HCEC 1CT (cell line): ENCODE measurements at regions not wholly inside any gene's neighbourhood (a gene's known extent, or its start where the extent isn't known, plus 50 kb on each side); places are given as distances from the start of the nearest gene placed in this dataset.

ENCODE experiments used
- DNase-seq: peaks from one replicate; pipeline ENCODE4 v3.0.0-alpha.2; 2017

DNA sequence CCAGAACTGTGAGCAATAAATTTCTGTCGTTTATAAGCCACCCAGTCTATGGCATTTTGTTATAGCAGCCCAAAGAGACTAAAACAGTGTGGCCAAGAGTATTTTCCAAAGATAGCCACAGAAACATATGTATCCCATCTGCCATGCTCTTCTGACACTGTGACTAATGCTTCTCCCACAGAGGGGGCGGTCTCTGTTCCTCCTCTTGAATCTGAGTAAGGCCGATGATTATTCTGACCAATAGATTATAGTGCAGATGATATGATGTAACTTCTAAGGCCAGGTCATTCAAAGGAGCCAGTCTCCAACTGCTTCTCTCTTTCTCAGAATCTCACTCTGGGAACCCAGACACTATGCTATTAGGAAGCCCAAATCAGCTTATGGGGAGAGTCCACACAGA, 570.7 kb downstream of the BCOR start:
- DNase-seq: peak; percentile 22

DNA sequence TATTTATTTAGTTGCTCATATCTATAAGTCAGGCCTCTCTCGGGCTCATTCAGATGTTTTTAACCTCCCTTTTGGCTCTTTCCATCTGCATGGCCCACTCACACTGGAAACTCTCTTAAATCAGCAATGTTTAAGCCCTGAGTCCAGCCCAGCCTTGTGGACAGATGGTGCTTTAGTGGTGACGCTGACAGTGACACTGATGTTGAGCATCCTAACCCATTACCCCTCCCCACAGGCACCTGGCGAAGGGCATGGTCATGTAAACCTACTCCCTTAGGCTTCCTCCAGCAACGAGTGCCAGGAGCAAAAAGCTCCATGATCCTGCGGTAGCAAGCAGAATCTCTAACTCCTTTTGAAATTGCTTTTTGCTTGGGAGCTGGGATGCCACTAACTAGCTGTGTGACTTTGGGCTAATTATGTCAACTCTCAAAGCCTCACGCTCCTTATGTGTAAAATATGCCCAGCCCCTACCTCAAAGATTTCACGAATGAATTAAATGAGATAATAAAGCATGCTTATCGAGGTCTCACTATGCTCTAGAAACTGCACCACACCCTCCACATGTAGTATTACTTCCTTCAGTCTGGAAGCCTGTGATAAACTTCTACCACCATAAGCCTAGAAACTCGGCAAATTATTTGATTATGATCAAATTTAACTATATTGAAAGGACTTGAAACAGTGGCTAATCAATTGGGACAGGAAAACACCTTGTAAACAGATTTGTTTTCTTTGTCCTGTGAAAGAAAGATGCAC, 569.4 kb downstream of the BCOR start:
- no peak for DNase-seq

DNA sequence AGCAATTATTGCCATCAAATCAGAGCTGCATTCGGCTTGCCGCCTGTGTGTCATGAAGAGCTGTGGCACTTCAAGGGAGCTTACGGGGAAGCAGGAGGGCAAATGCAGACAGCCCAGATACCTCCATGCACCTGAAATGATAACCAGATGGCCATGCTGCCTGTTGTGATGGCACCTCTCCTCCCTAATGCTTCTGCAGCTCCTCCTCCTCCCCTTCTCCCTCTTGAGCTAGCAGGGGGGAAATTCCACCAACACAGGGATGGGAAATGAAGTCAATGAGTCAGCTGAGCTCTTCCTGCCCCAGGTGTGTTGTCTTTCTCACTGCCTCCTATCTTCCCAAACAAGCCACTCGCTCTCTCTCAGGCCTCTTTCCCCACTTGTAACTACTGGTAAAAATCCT, 565.0 kb downstream of the BCOR start:
- DNase-seq: no peak

DNA sequence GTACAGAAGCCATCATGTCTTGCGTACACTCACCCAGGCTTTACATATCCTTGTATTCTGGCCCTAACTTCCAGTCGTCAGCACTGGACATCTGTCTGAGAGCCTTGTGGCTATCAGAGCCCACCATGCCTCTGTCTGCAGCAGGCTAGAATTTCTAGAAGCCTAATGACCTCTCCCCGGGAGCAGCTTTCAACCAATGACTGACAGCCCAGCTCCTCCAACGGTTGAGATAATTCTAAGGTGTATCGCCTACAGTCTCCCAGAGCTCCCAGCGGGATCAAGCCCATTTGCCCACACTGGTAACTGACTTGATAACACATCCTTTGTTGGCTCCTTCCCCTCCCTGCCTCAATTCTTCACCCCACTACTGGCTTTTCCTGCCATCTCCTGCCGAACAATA, 562.8 kb downstream of the BCOR start:
- DNase-seq: no peak

DNA sequence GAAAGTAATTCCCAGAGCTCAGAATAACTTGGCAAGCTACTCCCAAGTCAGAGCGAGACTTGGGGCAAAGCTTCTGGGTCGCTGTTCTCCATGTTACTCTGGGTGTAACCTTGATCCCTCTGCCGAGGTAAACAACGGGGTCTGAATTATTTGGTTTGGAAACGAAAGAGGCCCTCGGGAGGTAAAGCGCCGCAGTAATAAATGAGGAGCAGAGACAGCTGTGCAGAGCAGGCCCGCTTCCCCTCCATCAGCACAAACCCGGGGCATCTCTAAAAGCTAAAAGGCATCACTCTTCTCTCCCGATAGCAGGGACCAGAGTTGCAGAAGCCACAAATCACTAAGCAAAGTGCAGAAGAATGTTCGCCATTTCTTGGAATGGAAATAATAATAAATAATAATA, 561.5 kb downstream of the BCOR start:
- DNase-seq: no peak

DNA sequence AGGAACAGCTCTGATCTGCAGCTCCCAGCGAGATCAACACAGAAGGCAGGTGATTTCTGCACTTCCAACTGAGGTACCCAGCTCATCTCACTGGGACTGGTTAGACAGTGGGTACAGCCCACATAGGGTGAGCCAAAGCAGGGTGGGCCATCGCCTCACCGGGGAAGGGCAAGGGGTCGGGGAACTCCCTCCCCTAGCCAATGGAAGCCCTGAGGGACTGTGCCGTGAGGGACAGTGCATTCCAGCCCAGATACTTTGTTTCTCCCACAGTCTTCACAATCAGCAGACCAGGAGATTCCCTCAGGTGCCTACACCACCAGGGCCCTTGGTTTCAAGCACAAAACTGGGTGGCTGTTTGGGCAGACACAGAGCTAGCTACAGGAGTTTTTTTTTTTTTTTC, 555.9 kb downstream of the BCOR start:
- no peak for DNase-seq

DNA sequence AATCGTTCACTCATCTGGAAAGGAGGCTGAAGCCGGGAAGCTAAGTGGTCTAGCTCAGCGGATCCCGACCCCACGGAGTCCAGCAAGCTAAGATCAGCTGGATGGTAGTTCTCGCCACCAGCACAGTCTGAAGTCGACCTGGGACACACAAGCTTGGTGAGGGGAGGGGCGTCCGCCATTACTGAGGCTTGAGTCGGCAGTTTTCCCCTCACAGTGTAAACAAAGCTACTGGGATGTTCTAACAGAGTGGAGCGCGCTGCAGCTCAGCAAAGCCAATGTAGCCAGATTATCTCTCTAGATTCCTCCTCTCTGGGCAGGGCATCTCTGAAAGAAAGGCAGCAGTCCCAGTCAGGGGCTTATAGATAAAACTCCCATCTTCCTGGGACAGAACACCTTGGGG, 555.4 kb downstream of the BCOR start:
- DNase-seq: no peak

DNA sequence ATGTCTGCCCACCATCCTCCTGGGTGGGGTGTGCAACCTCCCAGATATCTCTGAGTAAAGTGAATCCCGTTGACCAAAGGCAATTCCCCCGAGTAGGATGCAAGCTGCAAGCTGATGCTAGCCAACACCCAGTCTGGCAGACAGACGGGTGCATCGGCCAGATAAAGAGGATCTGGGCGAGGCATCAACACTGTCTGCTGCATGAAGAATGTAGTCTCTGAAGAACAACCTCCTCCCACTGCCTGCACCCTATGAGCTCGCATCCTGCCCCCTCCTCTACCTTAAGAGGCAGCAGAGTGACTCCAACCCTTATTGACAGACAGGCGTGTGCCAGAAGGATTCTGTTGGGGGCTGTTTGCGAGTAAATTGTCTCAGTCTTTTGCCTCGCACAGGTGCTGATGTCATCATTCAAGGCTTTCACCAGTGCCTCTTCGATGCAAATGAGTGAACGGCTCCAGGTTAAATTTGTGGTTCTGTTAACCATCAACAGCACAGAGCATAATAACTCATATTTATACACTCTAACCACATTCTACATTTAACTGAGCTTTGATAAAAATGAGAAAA, 546.9 kb downstream of the BCOR start:
- DNase-seq: no peak

DNA sequence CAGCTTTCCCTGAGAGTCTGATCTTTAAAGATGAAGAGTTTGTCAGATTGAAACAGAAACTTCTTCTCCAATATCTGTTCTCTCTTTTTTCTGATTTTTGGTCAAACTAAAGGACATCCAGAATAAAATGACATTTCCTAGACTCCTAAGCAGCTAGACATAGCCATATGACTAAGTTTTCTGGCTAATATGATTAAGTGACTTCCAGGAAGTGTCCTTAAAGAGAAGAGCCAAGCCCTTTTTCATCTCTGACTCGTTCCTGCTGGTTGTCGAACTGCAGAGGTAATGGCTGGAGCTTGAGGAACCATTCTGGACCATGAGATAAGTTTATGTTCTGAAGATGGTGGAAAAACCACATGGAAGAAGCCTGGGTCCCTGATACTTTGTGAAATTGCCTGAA, 546.0 kb downstream of the BCOR start:
- no peak for DNase-seq

DNA sequence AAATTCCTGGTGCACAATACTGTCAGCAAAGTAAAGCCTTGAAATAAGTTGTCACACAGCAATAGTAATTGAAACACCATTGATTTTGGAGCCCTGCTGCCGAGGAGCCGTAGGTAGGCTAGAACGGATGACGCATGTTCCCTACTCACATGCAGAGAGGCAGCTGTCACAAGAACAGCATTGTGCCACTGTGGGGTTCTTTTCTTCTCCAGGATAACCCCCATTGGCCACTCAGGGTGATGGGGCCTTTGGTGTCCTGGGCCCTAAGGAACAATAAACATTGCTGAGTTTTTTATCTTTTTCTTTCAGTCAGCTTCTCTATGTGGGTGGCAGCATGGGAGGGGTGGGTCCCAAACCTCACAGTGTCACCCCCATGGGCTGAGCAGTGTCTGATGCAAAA, 542.3 kb downstream of the BCOR start:
- DNase-seq: no peak

DNA sequence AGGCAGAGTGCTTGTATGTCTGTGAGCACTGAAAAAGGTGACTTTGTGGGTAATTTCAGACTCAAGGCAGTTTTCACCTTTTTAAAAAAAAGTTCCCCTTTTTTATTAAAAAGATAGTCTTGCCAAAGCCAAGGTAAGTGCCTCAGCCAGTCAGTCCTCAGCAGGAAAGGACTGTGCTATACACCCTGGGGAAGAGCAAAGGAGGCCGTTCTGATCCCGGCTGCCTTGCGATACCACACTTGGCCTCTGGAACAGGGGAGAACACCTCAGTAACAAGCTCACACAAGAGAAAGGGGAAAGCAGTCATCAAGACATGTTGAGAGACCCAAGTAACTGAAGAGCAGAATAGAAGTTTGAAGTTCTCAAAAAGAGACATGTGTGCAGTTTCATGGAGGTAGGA, 541.7 kb downstream of the BCOR start:
- DNase-seq: no peak

DNA sequence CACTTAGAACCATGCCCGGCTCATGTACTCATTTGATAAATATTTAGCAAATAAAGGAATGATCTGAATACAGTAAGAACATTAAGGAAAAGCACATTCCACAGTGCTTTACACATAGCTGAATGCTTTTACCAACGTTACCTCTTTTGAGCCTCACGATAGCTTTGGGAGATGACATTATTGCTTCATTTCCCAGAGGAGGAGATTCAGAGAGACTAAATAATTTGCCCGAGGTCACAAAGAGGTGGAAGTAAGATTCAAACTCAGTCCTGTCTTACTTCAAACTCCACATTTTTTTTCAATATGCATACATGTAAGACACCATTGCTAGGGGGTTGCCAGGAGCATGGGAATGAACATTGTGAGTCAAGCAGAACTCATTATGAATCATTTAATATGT, 538.5 kb downstream of the BCOR start:
- peak; percentile 1 for DNase-seq

DNA sequence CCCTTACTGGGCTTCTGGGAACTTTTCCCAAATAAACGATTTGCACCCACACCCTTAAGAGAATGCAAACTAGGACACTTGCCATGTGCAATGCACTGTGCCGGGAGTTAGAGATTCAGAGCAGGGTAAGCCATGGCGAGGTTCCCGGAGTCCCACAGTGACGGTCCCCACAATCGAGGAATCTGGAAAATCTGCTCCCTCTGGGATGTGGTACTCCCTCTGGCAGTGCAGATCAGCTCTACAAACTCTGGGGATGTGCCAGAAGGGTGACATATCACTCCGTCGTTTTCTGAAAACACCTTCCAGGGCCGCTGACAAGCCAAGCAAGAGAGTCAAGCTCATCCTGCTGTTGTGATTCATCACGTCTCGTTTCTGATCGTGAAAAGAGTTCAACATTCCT, 537.5 kb downstream of the BCOR start:
- no peak for DNase-seq

DNA sequence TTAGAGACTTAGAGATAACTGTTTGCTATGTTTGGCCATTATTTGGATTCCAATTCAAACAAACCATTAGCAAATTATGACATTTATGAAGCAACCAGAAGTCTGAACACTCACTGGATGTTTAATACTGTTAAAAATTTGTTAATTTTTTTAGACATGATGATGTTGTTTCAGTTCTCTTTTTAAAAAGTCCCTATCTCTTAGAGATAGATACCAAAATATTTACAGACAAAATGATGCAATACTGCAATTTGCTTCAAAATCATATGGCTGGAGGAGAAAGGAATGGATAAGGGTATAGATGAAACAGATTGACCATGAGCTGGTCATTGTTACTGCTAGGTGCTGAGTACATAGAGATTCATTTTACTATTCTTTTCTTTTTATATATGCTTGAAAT, 534.6 kb downstream of the BCOR start:
- no peak for DNase-seq

DNA sequence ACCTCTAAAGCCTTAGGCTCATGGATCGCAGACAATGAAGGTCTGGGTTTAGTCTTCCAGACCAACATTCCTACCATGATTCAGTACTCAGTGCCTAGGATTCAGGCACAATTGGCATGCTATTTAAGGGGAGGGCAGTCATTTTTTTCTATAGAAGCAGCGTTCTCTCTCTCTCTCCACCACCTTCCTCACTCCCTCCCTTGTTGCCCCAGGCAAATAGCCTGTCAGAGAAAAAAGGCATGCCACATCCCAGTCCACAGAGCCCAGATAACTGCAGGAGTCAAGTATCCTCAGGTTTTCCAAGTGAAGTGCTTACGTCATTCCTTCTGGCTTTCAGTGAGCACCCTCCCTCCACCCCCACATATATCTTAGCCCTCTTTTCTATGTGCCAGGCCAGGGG, 533.0 kb downstream of the BCOR start:
- no peak for DNase-seq

DNA sequence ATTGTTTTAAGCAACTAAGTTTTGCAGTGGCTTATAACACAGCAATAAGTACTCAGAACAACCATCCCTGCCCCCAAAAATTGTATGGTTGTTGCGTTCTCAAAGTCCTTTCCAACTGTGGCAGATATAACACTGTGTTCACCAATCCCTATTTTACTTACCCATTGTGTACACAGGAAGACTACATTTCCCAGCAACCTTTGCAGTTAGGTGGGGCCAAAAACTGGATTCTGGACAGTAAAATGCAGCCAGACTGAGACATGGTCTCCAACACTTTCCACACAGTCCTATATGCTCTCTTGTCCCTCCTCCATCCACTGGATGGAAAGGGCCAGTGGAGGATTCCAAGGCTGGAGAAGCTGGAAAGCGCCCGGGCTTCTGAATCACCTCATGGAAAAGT, 523.6 kb downstream of the BCOR start:
- no peak for DNase-seq

DNA sequence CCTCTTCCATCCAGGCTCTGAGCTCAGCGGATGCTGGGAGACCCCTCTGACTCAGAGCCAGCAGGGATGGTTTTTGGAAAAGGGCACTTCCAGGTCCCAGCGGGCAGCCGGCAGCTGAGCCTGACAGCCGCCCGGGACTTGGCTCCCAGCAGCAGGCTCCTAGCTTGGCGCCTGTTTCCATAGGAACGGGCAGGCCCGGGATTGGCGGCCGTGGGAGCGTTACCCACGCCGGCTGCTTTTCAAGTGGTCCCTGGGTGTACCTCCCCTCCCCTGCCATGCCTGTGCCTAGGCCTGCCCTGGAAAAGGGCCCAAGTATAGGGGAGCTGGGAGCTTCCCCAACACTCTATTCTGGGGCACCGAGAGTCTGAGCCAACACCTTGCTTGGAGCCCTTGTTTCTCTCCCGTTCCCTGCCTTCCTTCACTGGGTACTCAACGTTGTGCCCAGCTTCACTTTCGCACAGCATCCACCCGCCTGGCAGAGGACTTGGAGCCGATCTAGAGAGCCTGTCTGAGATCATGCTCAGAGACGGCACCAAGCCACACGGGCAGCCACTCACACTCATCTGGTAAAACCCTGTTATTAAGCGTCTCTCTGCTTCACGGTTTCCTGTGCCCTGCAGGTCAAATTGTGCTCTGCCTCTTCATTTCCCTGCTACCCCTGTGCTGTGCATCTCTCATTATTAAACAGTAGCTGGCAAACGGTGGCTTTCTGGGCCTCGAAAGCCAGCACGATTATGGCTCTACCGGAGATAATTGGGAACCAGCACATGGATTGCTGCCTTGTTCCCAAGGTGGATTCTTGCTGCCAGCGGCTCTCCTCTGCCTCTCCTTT, 521.5 kb downstream of the BCOR start:
- no peak for DNase-seq

DNA sequence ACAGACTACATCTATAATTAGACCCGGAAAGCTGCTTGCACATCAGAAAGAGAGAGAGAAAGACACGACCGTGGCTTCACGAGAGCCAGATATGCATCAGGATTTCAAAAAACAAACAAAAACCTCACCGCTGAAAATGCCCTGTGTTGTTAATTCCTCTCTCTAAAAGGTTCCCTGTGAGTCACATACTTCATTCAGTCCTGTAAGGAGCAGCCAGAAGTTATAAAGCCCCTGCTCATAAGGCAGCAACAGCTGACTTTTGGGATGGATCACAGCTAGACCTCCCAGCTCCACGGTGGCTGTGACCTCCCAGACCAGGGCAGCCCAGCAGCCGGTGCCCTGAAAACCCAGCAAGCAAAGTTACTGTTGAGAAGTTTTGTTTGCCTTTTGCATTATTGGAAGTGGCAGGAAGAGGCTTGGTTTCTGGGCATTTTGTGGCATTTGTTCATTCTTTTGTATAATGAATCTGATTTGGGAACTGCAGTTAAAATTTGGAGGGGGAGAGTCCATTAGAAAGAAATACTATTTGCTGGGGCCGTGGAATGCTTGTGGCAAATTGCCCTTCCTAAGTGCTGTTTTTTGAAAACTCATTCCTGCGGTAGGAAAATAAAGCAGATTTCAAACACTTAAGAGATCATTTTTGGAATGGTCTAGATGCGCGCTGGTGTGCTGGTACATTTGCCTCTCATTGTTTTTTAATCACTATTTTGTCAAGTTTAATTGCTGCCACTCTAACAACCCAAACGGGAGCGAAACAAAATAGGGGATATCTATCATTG, 520.4 kb downstream of the BCOR start:
- DNase-seq: no peak

DNA sequence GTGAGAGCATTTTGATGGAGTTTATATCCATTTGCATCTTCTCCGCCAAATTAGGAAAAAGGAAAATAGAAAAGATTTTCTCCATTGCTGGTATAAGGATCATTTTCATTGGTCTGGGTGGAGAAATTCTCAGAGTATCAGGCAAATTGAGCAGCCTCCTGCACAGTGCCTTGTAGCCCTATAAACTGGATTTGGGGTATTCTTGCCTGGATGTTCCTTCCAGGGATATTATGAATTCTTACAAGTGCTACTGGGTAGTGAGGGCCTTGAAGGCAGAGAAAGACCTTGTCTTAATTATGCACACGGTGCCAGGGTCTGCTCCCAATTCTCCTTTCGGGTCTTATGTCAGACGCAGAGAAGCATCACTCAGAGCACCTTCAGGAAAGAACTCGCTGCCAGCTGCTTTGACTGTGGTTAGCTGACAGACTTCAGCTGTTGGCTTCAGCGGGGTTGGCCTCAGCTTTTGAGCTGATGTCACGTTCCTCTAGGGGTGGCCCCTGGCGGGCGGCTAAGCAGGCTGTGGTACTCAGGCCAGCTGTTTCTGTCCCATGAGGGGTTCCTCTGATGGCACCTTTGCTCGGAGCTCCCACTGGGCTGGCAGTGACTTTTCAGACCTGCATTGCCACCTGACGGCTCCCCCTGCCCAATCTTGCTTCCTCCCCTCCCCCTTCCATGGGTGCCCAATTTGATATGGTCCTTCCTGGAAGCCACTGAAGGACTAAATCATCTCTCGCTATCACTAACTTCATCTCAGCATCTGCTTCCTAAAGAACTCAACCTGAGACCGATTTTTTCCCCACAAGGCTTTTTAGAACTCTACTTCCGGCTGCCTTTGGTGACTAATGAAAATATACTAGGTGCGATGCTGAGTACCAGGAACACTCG, 519.5 kb downstream of the BCOR start:
- DNase-seq: no peak

DNA sequence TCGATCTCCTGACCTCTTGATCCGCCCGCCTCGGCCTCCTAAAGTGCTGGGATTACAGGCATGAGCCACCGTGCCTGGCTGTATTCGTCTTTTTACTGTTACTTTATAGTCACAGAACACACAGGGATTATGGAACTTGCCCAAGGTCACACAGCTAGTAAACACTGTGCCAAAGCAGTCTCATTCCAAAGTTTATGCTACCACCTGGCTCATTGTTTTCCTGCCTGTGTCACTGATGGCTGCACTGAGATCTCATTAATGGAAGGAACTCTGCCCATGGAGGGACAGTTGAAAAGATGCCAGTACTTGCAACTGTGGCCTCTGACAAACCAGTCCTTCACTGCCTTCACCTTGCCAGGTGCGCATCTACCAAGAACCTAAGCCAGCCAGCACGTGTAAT, 517.7 kb downstream of the BCOR start:
- no peak for DNase-seq

DNA sequence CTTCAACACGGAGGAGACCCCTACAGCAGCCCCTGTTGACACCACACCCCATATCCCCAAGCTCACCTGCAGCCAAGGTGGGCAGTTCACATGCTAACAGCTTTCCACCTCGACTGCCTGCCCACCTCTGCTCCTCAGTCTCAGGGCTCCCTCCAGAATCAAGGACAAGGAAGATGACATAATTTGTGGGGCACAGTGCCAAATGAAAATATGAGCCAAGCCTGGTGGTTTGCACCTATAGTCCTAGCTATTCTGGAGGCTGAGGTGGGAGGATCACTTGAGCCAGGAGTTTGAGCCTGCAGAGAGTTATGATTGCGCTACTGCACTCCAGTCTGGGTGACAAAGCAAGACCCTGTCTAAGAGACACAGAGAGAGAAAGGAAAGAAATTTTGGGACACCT, 516.3 kb downstream of the BCOR start:
- no peak for DNase-seq

DNA sequence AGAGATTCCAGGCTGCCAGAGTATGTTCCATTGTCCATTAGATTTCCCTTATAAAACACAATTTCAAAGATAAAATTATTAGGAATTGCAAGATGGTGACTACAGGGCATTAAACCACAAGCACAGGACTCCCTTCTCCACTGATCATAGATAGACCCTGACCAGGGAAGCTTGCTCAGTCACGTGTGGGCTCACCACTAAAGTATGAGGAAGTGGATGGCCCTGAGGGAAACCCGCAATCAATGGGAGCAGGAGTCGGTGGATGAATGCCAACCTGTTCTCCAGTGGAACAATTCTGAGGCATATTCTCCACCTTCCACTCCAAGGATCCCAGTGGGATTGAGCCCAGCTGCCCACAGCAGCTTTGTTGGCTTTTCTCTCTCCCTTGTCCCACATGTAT, 515.7 kb downstream of the BCOR start:
- DNase-seq: no peak
